ENCODE measurements at regions not wholly inside any gene's neighbourhood (a gene's known extent, or its start where the extent isn't known, plus 50 kb on each side); places are given as distances from the start of the nearest gene placed in this dataset.

DNA sequence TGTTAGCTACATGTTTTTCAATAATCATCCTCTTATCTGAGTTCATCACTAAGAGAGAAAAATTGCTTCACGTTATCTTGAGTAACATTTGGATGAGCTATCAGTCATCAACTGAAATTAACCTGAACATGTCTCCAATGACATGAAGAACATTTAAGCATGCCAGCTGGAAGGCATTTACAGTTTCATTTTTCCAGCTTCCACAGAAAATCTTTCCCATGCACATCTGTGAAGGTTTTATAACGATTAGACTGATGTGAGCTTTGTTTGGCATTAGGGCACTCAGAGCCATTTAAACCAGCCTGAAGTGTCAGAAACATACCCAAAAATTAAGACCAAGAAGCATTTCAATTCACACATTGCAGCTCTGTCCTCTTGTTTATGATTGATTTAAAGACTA, 235.8 kb upstream of the ARHGEF26 start:
- TF ChIP-seq, protein P1, sequence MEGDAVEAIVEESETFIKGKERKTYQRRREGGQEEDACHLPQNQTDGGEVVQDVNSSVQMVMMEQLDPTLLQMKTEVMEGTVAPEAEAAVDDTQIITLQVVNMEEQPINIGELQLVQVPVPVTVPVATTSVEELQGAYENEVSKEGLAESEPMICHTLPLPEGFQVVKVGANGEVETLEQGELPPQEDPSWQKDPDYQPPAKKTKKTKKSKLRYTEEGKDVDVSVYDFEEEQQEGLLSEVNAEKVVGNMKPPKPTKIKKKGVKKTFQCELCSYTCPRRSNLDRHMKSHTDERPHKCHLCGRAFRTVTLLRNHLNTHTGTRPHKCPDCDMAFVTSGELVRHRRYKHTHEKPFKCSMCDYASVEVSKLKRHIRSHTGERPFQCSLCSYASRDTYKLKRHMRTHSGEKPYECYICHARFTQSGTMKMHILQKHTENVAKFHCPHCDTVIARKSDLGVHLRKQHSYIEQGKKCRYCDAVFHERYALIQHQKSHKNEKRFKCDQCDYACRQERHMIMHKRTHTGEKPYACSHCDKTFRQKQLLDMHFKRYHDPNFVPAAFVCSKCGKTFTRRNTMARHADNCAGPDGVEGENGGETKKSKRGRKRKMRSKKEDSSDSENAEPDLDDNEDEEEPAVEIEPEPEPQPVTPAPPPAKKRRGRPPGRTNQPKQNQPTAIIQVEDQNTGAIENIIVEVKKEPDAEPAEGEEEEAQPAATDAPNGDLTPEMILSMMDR (IDR thresholded peaks at IDR 0.05; ENCODE audit: borderline replicate concordance, control extremely low read depth, extremely low read depth, insufficient read depth, missing control alignments) = no peak
- in situ Hi-C loops (cut with MboI; ENCODE audit: low sequenced_read_pairs, unreplicated experiment) = no loop called here
- DNase-seq (ENCODE audit: low spot score) = no peak

DNA sequence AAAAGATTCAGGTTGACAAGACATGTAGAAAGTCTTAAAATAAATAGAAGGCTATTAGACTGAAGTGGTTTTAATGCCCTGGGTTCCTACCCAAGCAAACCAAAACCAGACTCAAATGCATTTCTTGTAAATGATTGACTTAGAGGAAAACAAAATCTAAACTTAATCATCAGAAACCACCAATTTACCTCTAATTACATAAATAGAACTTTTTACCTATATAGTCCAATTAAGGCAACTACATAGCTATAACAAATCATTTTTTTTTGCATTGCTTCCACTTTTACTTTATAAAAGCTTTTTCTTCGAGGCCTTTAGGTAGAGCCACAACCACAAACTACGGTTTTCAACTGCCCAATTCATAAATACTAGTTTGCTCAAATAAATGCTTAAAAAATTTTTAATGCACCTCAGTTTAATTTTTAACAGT, 231.3 kb upstream of the ARHGEF26 start:
- TF ChIP-seq, protein P1 (IDR thresholded peaks at IDR 0.05; ENCODE audit: borderline replicate concordance, control extremely low read depth, extremely low read depth, insufficient read depth, missing control alignments) = no peak
- in situ Hi-C loops (cut with MboI; ENCODE audit: low sequenced_read_pairs, unreplicated experiment) = no loop called here
- no peak for DNase-seq (ENCODE audit: low spot score)

DNA sequence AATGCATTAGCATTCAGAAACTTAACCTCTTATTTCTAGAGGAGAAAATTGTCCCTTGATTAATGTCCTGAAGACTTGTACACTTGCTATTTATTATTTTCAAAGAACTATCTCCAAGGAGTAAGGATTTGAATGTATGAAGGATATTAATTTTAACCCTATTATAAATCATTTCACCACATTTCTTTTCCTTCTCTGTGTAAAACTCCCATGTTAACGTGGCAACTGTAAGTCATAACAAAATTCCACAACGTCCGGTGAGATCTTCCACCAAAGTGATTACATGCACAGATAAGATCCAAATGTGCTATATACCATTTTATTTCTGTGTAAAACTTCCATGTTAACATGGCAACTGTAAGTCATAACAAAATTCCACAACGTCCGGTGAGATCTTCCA, 229.1 kb upstream of the ARHGEF26 start:
- no peak for DNase-seq (ENCODE audit: low spot score)
- in situ Hi-C loops (cut with MboI; ENCODE audit: low sequenced_read_pairs, unreplicated experiment) = no loop called here

DNA sequence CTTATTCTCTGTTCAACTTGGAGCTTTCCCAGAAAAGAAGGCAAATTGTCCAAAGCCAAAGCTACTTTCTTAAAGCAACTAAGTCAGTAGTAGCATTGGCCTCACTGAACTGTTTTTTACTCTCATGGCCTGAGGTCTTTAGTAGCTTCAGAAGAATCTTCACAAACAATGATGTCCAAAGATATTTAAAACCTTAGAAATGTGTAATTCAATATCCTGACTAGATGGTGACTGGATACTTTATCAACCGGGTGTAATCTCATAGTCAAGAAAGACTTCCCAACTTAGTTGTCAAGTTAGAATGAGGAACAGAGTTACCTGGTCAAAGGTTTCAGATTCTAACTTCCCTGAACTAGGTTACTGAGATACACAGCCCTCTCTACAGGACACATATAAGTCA, 226.3 kb upstream of the ARHGEF26 start:
- no peak for DNase-seq (ENCODE audit: low spot score)
- in situ Hi-C loops (cut with MboI; ENCODE audit: low sequenced_read_pairs, unreplicated experiment) = no loop called here
- TF ChIP-seq, protein P1 (IDR thresholded peaks at IDR 0.05; ENCODE audit: borderline replicate concordance, control extremely low read depth, extremely low read depth, insufficient read depth, missing control alignments) = no peak

More for the DNA sequence above, 229.1 kb upstream of the ARHGEF26 start:
- TF ChIP-seq, protein P1 (IDR thresholded peaks at IDR 0.05; ENCODE audit: borderline replicate concordance, control extremely low read depth, extremely low read depth, insufficient read depth, missing control alignments) = no peak

DNA sequence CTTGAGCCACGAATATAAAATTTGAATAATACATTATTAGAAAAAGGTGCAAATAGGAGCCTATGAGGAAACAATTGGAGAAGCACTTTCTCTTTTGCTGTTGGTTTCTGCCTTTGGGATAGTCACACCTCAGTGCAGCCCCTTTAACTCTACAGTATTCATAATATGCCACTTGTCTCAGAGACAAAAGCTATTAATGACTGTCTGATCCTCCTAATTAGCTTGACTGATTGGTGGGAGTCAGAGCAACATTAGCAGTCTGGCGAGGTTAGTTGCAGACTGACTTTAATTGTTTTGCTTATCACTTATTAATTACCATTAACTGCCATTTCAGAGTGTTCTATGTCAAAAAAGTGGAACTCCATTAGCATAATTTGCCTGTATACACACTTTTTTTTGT, 225.0 kb upstream of the ARHGEF26 start:
- TF ChIP-seq, protein P1 (IDR thresholded peaks at IDR 0.05; ENCODE audit: borderline replicate concordance, control extremely low read depth, extremely low read depth, insufficient read depth, missing control alignments) = no peak
- no peak for DNase-seq (ENCODE audit: low spot score)
- in situ Hi-C loops (cut with MboI; ENCODE audit: low sequenced_read_pairs, unreplicated experiment) = no loop called here

DNA sequence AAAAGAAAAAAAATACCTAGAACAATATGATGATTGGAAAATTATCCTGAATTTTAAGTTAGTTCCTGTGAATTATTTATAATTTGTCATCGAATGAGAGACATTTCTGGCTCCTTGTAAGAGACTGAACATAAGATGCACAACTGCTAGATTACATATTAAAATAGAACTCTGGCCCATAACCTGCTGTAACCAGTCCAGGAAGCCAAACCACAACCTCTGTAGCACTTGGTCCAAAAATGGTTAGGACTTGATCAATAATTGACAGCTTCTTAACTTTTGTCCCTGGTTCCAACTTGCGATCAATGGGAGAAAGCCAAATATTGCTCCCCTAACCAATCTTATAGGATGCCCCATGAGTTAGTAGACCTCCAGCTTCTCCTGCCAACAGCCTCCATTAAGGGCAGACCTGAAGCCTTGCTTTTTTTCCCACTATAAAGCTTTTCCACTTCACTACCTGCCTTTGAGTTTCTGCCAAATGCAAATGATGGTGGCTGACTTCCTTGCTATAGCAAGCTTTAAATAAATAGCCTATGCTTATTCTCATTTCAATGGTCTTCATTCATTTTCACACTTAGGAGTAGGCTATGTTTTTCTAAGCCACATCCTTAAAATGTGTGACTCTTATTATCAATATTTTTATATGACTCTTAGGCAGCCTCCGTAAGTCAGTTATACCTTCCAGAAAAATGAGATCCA, 224.0 kb upstream of the ARHGEF26 start:
- in situ Hi-C loops (cut with MboI; ENCODE audit: low sequenced_read_pairs, unreplicated experiment) = no loop called here
- TF ChIP-seq, protein P1 (IDR thresholded peaks at IDR 0.05; ENCODE audit: borderline replicate concordance, control extremely low read depth, extremely low read depth, insufficient read depth, missing control alignments) = no peak
- DNase-seq (ENCODE audit: low spot score) = no peak
